ENCODE measurements at regions not wholly inside any gene's neighbourhood (a gene's known extent, or its start where the extent isn't known, plus 50 kb on each side); places are given as distances from the start of the nearest gene placed in this dataset.

DNA sequence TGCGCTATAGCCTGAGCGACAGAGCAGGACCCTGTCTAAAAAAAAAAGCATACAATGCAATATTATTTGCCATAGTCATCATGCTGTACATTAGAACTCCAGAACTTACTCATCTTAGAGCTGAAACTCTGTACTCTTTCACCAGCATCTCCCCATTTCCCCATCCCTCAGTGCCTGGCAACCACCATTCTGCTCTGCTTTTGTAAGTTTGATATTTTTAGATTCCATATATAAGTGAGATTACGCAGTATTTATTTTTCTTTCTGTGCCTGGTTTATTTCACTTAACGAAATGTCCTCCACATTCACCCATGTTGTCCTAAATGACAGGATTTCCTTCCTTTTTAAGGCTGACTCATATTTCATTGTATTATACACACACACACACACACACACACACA, 121.8 kb downstream of the BBS10 start:
- no peak for DNase-seq (ENCODE audit: extremely low read depth in 1 of 2, low read depth in 1 of 2)

DNA sequence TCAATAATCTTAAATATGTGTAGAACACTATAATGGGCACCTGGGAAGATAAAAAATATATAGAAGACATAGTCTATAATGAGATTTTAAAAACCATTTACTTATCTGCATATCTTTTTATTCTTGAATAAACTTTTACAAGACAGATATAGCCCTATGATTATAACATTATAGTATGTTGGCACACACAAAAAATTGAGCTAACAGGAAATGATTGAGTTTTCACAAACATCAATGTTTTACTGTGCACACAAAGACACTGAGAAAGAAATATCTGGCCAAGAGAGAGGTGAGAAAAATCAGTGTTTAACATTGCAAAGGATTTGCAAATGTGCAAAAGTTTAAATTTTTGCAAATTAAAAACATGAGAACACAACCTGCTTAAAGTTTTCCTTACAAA, 124.3 kb downstream of the BBS10 start:
- DNase-seq (ENCODE audit: extremely low read depth in 1 of 2, low read depth in 1 of 2), result no peak

- DNase-seq (ENCODE audit: extremely low read depth in 1 of 2, low read depth in 1 of 2), result no peak
Observed at GRCh38 chr12:76220980-76221379, 127.2 kb downstream of the BBS10 start.

DNA sequence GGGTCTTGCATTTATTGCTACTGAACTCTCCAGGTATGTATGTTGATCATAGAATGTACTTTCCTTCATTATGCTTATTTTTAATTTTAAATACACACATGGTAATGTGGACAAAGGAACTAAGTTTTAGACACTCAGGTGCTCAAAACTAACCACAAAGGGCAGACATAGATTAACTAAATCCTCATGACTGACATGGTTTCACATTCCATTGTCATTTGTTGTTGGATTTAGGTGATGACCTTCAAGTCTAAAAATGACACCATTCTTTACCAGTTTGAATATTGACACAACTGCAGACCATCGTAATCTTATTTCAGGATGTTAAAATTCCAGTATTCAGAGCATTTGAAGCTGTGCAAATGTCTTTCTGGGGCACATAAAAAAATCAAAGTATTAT, 128.4 kb downstream of the BBS10 start:
- DNase-seq (ENCODE audit: extremely low read depth in 1 of 2, low read depth in 1 of 2), result no peak

DNA sequence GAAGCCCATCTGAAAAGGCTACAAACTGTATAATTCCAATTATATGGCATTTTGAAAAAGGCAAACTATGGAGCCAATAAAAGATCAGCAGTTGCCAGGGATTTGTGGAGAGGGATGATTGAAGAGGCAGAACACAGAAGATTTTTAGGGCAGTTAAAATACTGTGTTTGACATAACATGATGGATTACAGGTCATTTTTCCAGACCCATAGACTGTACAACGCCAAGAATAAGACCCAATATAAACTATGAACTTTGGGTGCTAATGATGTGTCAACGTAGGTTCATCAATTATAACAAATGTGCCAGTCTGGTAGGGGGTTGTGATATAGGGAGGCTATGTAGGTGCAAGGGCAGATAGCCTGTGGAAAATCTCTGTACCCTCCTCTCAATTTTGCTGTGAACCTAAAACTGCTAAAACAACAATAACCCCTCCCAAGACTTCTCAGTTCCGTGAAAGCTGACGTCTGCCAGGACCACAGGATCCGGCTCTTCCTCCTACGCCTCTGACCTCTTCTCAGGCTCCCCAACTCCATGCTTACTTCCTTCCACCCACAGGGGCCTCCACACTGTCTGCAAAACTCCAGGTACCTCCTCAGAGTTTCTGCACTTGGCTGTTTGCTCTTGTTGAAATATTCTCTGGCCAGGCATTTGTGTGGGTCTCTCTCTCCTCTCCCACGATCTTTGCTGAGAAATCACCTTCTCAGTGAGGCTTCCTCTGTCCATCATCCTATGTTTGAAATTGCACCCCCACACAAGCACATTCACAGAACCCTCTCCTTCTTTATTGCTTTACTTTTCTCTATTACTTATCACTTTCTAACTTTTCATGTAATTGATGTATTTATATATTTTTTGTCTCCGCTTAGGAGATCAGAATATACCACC, 131.4 kb downstream of the BBS10 start:
- DNase-seq (ENCODE audit: extremely low read depth in 1 of 2, low read depth in 1 of 2), result no peak

- DNase-seq (ENCODE audit: extremely low read depth in 1 of 2, low read depth in 1 of 2), result no peak
Observed at GRCh38 chr12:76208129-76208528, 123.6 kb upstream of the NAP1L1 start.

DNA sequence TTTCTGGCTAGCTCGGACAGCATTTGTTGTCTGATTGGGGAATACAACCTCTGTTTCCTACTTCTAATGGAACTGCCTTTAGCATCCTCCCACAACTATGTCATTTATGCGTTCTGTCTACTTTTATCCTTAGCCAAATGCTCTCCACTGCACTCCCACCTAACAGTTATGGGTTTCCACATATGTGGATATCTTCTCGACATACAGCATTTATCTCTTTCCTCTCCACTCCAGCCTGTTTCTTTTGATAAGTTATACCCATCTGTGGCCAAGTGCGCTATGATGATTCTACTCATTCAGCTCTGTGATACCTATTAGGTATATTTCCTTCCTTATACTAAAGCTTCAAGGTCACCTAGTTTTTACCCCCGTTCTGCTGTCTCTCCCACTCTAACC, 122.2 kb upstream of the NAP1L1 start:
- no peak for DNase-seq (ENCODE audit: extremely low read depth in 1 of 2, low read depth in 1 of 2)

DNA sequence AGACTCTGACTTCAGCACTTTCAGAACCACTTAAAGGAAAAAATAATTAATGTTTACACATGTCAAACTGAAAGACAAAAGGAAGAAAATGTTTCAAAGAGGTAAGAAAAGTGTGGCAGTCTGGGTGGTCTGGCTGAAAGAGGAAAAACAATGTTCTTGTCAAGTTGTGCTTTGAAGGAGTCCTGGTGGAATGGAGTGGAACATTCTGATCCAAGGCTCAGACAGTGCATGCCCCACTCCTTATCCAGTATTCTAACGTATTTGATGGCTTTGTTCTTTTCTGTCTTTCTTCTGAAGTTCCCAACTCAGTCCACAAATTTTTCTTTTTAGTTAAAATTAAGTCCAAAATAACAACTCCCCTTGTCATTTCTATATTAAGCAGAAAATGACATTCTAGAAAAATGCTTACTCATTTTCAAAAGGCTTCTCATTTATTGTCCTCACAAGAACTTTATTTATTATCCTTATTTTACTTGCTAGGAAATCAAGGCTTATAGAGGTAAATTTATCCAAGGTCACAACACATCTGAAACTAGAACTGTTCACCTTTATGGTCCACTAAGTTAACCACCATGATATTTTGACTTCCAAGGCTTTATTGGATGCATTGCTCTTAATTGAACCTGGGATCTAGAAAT, 121.7 kb upstream of the NAP1L1 start:
- no peak for DNase-seq (ENCODE audit: extremely low read depth in 1 of 2, low read depth in 1 of 2)

DNA sequence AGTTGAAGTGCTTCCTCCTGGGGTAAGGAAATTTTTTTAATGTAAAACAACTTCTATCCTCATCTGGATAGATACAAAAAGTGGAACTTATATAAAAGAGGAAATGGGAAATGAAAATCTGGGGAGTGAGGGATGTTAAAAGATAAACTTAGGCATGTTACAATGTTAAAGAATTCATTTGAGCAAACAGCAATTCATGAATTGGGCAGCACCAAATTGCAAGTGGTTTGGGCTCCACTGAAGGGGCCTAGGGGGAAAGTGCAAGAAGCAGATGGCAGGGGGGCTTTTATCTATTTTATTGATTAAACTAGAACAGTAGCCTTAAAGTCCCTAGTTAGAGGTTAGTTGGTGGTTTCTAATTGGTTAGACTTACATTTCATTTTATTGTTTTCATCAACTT, 118.1 kb upstream of the NAP1L1 start:
- DNase-seq (ENCODE audit: extremely low read depth in 1 of 2, low read depth in 1 of 2), result no peak

DNA sequence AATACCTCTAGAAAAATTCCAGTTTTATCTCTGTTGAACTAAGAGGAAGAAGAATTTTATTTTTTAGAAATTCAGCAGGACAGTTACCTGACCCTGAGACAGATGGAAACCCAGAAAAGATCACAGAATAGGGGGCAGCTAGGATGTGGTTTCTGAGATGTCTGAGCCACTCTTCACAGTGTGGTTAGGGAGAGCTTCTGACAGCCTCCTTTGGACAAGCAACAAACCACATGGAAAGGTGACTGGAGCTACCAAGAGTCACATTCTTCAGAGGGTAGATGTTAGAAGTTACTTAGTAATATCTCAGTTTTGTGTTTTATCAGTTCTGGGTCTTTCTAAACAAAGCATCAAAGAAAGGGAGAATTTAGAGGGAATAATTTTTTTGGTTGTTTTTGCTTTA, 117.3 kb upstream of the NAP1L1 start:
- DNase-seq (ENCODE audit: extremely low read depth in 1 of 2, low read depth in 1 of 2), result no peak

- DNase-seq (ENCODE audit: extremely low read depth in 1 of 2, low read depth in 1 of 2), result no peak
Observed at GRCh38 chr12:76201316-76201715, 116.8 kb upstream of the NAP1L1 start.

GRCh38 chr12:76199808-76200207, 115.3 kb upstream of the NAP1L1 start:
- no peak for DNase-seq (ENCODE audit: extremely low read depth in 1 of 2, low read depth in 1 of 2)

DNA sequence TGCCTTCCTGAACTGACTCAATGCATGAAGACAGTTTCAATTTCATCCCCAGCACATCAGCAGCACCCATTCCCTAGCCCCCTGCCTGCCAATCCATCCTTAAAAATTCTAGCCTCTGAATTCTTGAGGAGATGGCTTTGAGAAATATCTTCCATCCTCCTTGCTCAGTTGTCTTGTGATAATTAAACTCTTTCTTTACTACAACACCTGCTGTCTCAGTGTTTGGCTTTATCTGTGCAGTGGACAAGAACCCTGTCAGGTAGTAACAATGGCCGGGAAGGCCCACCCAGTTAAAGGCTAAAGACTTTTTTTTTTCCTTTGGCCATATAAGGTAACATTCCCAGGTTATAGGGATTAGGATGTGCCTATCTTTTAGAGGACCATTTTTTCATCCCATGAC, 114.4 kb upstream of the NAP1L1 start:
- no peak for DNase-seq (ENCODE audit: extremely low read depth in 1 of 2, low read depth in 1 of 2)

DNA sequence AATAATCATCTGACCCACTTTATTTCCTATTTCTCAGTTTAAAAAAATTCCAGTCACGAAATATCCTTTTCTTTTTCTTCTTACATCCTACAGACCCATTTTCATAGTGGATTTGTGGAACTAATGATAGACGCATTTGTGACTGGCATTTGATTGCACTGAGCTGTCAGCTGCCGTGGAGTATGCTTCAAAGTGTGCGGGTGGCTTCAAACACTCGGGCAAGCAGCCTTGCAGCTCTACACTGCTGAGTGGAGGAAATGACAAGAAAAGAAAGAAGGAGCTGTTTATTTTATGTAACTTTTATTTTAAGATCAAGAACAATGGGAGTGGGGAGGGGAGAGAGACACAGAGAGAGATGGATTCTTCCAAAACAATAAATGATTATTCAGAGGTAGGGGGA, 112.8 kb upstream of the NAP1L1 start:
- DNase-seq (ENCODE audit: extremely low read depth in 1 of 2, low read depth in 1 of 2), result no peak

- no peak for DNase-seq (ENCODE audit: extremely low read depth in 1 of 2, low read depth in 1 of 2)
Observed at GRCh38 chr12:76195920-76196319, 111.4 kb upstream of the NAP1L1 start.

GRCh38 chr12:76194724-76195123, 110.2 kb upstream of the NAP1L1 start:
- no peak for DNase-seq (ENCODE audit: extremely low read depth in 1 of 2, low read depth in 1 of 2)

- no peak for DNase-seq (ENCODE audit: extremely low read depth in 1 of 2, low read depth in 1 of 2)
Observed at GRCh38 chr12:76193961-76194360, 109.5 kb upstream of the NAP1L1 start.

DNA sequence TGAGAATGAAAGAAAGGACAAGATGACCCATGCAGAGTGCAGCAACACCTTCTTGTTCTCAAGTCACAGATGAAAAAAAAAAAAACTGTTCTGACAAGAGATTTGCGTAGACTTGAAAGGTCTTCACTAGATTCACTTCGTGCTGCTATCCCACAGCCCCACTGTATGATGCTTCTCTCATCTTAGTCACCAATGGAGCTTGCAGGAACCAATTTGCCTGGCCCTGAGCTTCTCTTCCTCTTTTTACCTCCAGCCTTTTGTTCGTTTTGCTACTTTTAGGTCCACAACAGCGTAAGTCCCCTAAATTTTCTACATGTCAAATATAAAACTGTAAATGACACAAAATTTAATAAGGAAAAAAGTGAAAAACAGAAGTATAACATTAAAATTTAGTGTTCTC, 107.9 kb upstream of the NAP1L1 start:
- no peak for DNase-seq (ENCODE audit: extremely low read depth in 1 of 2, low read depth in 1 of 2)

- no peak for DNase-seq (ENCODE audit: extremely low read depth in 1 of 2, low read depth in 1 of 2)
Observed at GRCh38 chr12:76190299-76190698, 105.8 kb upstream of the NAP1L1 start.

- no peak for DNase-seq (ENCODE audit: extremely low read depth in 1 of 2, low read depth in 1 of 2)
Observed at GRCh38 chr12:76189851-76190250, 105.4 kb upstream of the NAP1L1 start.

DNA sequence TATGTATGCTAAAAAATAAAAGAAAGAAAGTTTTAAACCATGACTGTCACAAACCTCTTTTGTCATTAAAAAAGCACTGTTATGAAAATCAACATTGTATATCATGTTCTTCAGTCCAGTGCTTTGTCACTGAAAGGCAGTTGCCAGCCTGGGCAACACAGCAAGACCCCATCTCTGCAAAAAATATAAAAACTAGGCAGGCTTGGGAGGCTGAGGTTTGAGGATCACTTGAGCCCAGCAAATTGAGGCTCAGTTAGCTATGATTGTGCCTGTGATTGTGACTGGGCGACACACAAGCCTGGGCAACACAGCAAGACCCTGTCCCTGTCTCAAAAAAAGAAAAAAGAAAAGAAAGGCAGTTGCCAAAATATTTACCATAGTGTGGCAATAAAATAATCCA, 102.7 kb upstream of the NAP1L1 start:
- no peak for DNase-seq (ENCODE audit: extremely low read depth in 1 of 2, low read depth in 1 of 2)

DNA sequence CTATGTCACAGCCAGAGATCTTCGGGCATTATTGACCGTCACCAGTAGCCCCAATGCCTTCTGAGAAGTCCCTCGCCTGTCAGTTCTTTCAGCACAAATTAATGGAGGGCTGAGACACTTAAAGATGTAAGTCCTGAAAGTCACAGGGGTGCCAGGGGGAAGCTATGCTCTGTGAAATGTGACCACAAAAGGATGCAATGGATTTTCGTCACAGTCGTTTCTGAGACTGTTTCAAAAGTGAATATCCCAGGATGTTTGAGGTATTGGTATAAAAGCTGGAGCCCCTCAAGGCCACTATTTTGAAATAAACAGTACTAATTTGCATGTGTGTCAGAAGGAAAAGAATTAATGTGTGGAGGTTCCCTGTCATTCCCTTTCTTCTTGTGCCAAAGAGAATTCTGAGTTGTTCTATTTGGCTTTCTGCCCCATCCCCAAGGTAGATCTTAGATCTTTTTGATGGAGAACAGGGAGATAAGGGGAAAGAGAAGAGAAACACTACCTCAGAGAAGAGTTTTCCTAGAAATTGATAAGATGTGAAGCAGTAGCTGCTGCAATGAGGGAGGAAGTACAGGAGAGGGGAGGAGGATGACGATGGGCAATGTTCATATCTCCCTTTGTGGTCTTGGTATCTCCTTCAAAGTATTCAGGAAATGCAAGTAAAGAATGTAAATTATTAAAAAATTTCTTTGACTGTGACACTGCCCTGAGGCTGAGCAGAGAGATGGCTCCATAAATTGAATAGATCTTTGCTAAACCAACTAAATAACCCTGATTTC, 101.8 kb upstream of the NAP1L1 start:
- no peak for DNase-seq (ENCODE audit: extremely low read depth in 1 of 2, low read depth in 1 of 2)

Measured in activated CD8-positive, alpha-beta memory T cell treated with anti-CD3 and anti-CD28 coated beads for 1 hour (primary cell).